H1 (cell line): ENCODE measurements at regions not wholly inside any gene's neighbourhood (a gene's known extent, or its start where the extent isn't known, plus 50 kb on each side); places are given as distances from the start of the nearest gene placed in this dataset.

Source experiments
- CTCF ChIA-PET: fragments of 300-600 bp; sonication (Branson Sonifier 250); formaldehyde crosslinking; loops from one replicate; lab custom pipeline; 2021; ENCODE audit not compliant: partially characterized antibody; lab: Charles Lee
- POLR2A ChIA-PET: fragments of 300-600 bp; sonication (Branson Sonifier 250); formaldehyde crosslinking; loops from one replicate; lab custom pipeline; 2021; ENCODE audit warnings: inconsistent platforms; ENCODE audit not compliant: partially characterized antibody; lab: Charles Lee
- DNase-seq, 2 experiments: peaks; one replicate each; pipeline versions ENCODE4 v3.0.0 to v3.0.0-alpha.2; 2010 to 2022; ENCODE audit warnings: low spot score in 2 of 2, low read depth in 1 of 2, mixed read lengths in 1 of 2
- FAIRE-seq: peaks from 2 replicates; lab custom pipeline; 2011; peaks lifted over from hg19 to GRCh38; lab: Jason Lieb, UNC
- H2AFZ ChIP-seq: 2 replicates; pipeline ENCODE4 v1.8.1; 2012; ENCODE audit warnings: low read length, inconsistent platforms
- H2AK5ac ChIP-seq: 2 replicates; pipeline ENCODE4 v1.6.1; 2013; ENCODE audit warnings: low read depth, low read length
- H2BK120ac ChIP-seq: replicated peaks from 2 replicates; pipeline ENCODE3; 2013; ENCODE audit warnings: low read depth, low read length, inconsistent platforms
- H2BK12ac ChIP-seq: 2 replicates; pipeline ENCODE4 v1.6.1; 2013; ENCODE audit warnings: low read depth, low read length
- H2BK15ac ChIP-seq: 2 replicates; pipeline ENCODE4 v1.6.1; 2013; ENCODE audit warnings: low read length
- H2BK20ac ChIP-seq: 2 replicates; pipeline ENCODE4 v1.6.1; 2013; ENCODE audit warnings: low read length
- H2BK5ac ChIP-seq: 2 replicates; pipeline ENCODE4 v1.6.1; 2013; ENCODE audit warnings: low read depth, low read length
- H3K14ac ChIP-seq: 2 replicates; pipeline ENCODE4 v1.6.1; 2013; ENCODE audit warnings: inconsistent platforms; ENCODE audit not compliant: insufficient read length
- H3K18ac ChIP-seq: 2 replicates; pipeline ENCODE4 v1.6.1; 2013; ENCODE audit warnings: low read length; ENCODE audit errors: extremely low read depth
- H3K23ac ChIP-seq: 2 replicates; pipeline ENCODE4 v1.6.1; 2013; ENCODE audit warnings: inconsistent platforms; ENCODE audit not compliant: insufficient read length
- H3K23me2 ChIP-seq: 2 replicates; pipeline ENCODE4 v1.6.1; 2013; ENCODE audit warnings: low read depth, low read length
- H3K27ac ChIP-seq: 2 replicates; pipeline ENCODE4 v1.6.1; 2011; ENCODE audit warnings: low read depth, low read length, inconsistent platforms
- H3K27me3 ChIP-seq, 4 experiments: replicated peaks in 1 of 4; 1 replicate in 1 of 4; 2 replicates in 3 of 4; pipeline versions ENCODE4 v1.6.1 to v1.8.1; 2011 to 2013; ENCODE audit warnings: low read length in 3 of 4, mild to moderate bottlenecking in 3 of 4, inconsistent platforms in 2 of 4, mixed read lengths in 2 of 4, moderate library complexity in 1 of 4; ENCODE audit not compliant: control insufficient read depth in 3 of 4, insufficient read depth in 3 of 4; ENCODE audit errors: extremely low read depth in 1 of 4
- H3K36me3 ChIP-seq, 4 experiments: 2 replicates each; pipeline versions ENCODE4 v1.6.1 to v1.8.1; 2011 to 2013; ENCODE audit warnings: mild to moderate bottlenecking in 4 of 4, low read length in 3 of 4, moderate library complexity in 2 of 4, control low read depth in 1 of 4, inconsistent platforms in 1 of 4; ENCODE audit not compliant: insufficient read depth in 4 of 4, control insufficient read depth in 2 of 4
- H3K4ac ChIP-seq: replicated peaks from 2 replicates; pipeline ENCODE3; 2013; ENCODE audit warnings: low read length, low read depth, mixed read lengths, inconsistent platforms; ENCODE audit not compliant: insufficient read length
- H3K4me1 ChIP-seq, 4 experiments: replicated peaks in 1 of 4; 1 replicate in 1 of 4; 2 replicates in 3 of 4; pipeline versions ENCODE4 v1.6.1 to v1.8.1; 2011 to 2013; ENCODE audit warnings: low read length in 3 of 4, inconsistent platforms in 2 of 4, mixed read lengths in 1 of 4; ENCODE audit not compliant: insufficient read depth in 4 of 4, control insufficient read depth in 3 of 4
- H3K4me2 ChIP-seq, 2 experiments: 2 replicates each; pipeline versions ENCODE4 v1.6.1 to v1.8.1; 2011 to 2013; ENCODE audit warnings: low read depth in 2 of 2, low read length in 2 of 2, control low read depth in 1 of 2, inconsistent platforms in 1 of 2, mild to moderate bottlenecking in 1 of 2; ENCODE audit not compliant: insufficient read depth in 1 of 2
- H3K4me3 ChIP-seq, 4 experiments: fragments of 200-600, 300-600 bp in 1 of 4; sonication (generic), shearing (Covaris generic), sonication (Bioruptor Twin) in 1 of 4; 2 replicates each; pipeline versions ENCODE4 v1.5.1 to v1.8.1; 2011 to 2016; ENCODE audit warnings: low read length in 4 of 4, low read depth in 3 of 4, control low read depth in 2 of 4, inconsistent platforms in 2 of 4, mild to moderate bottlenecking in 2 of 4, mixed read lengths in 1 of 4, moderate library complexity in 1 of 4; ENCODE audit not compliant: insufficient read depth in 2 of 4; ENCODE audit errors: extremely low read depth in 1 of 4
- H3K56ac ChIP-seq: replicated peaks from 2 replicates; pipeline ENCODE3; 2013; ENCODE audit warnings: low read depth, mild to moderate bottlenecking, mixed read lengths, low read length, inconsistent platforms; ENCODE audit not compliant: insufficient read length
- H3K79me1 ChIP-seq: 2 replicates; pipeline ENCODE4 v1.6.1; 2013; ENCODE audit warnings: low read depth, low read length, control low read depth
- H3K79me2 ChIP-seq, 2 experiments: 2 replicates each; pipeline versions ENCODE4 v1.6.1 to v1.8.1; 2012 to 2013; ENCODE audit warnings: low read length in 2 of 2, mild to moderate bottlenecking in 2 of 2, inconsistent platforms in 1 of 2; ENCODE audit not compliant: insufficient read depth in 2 of 2, control insufficient read depth in 1 of 2
- H3K9ac ChIP-seq, 4 experiments: replicated peaks in 1 of 4; 1 replicate in 1 of 4; 2 replicates in 3 of 4; pipeline versions ENCODE4 v1.6.1 to v1.8.1; 2011 to 2013; ENCODE audit warnings: low read depth in 3 of 4, low read length in 3 of 4, control low read depth in 2 of 4, mild to moderate bottlenecking in 2 of 4, moderate library complexity in 2 of 4, inconsistent platforms in 1 of 4; ENCODE audit errors: extremely low read depth in 1 of 4
- H3K9me3 ChIP-seq, 2 experiments: 2 replicates each; pipeline versions ENCODE4 v1.6.1 to v1.8.1; 2012 to 2013; ENCODE audit warnings: mild to moderate bottlenecking in 2 of 2, moderate library complexity in 2 of 2, control low read depth in 1 of 2, inconsistent platforms in 1 of 2, low read depth in 1 of 2, low read length in 1 of 2, mixed read lengths in 1 of 2; ENCODE audit not compliant: insufficient read depth in 2 of 2
- H4K20me1 ChIP-seq, 2 experiments: replicated peaks in 1 of 2; 2 replicates each; pipeline versions ENCODE3 to v1.8.1; 2011 to 2013; ENCODE audit warnings: inconsistent platforms in 2 of 2, low read length in 2 of 2, mild to moderate bottlenecking in 1 of 2; ENCODE audit not compliant: insufficient read depth in 2 of 2, control insufficient read depth in 1 of 2
- H4K5ac ChIP-seq: 2 replicates; pipeline ENCODE4 v1.6.1; 2013; ENCODE audit warnings: low read length, low read depth, mixed read lengths, inconsistent platforms; ENCODE audit not compliant: insufficient read length
- H4K8ac ChIP-seq: 2 replicates; pipeline ENCODE4 v1.8.0; 2013; ENCODE audit warnings: mild to moderate bottlenecking, moderate library complexity, low read length, inconsistent platforms; ENCODE audit not compliant: insufficient read depth; ENCODE audit errors: extremely low read depth
- H4K91ac ChIP-seq: replicated peaks from 2 replicates; pipeline ENCODE3; 2013; ENCODE audit warnings: low read length, mixed read lengths, inconsistent platforms; ENCODE audit not compliant: insufficient read length
- YY1 ChIP-seq: IDR thresholded peaks from 2 replicates; pipeline ENCODE4 v1.6.1; 2011; ENCODE audit warnings: low read depth, mild to moderate bottlenecking, low read length
- WGBS, 2 experiments: shearing (Covaris generic) in 1 of 2; methylation state at CpG; one replicate each; pipeline versions ENCODE4 v1.1.6 to v1.1.7; 2013 to 2015; ENCODE audit warnings: low lambda C conversion rate in 2 of 2, mixed read lengths in 2 of 2, inconsistent platforms in 1 of 2, low coverage in 1 of 2, missing lambda C conversion rate in 1 of 2; ENCODE audit not compliant: insufficient replicate concordance in 2 of 2, insufficient coverage in 1 of 2, insufficient read length in 1 of 2; ENCODE audit errors: extremely low coverage in 1 of 2, missing lambda C conversion rate in 1 of 2; 5-methylcytosine and 5-hydroxymethylcytosine counted together

GRCh38 chr10:22158426-22158825, 59.4 kb downstream of the EBLN1 start:
- no peak for DNase-seq
- H3K4me1 ChIP-seq = no peaks in the 10 kb centered on the region; a peak in 1 of 7 replicates
- TF ChIP-seq YY1 = no peak
- no peak for FAIRE-seq
- H3K23ac ChIP-seq = no peak overlapping the region
- H4K8ac ChIP-seq = no peak overlapping the region
- no peaks in the 10 kb centered on the region for H3K36me3 ChIP-seq
- ChIA-PET POLR2A (no interaction called here), CTCF (no interaction called here)
- no peak overlapping the region for H3K14ac ChIP-seq
- H3K9me3 ChIP-seq = no peaks in the 10 kb centered on the region
- H2BK20ac ChIP-seq = no peak overlapping the region
- no peak overlapping the region for H4K5ac ChIP-seq
- peak overlapping the region; percentile 58; the same call in 1 of the 2 replicates for H2AFZ ChIP-seq
- no peak overlapping the region for H2BK12ac ChIP-seq
- no peak overlapping the region for H2BK15ac ChIP-seq
- H3K4ac ChIP-seq = no peak overlapping the region
- no peaks in the 10 kb centered on the region for H3K79me2 ChIP-seq
- H3K4me3 ChIP-seq = no peak overlapping the region
- H3K4me2 ChIP-seq = no peak overlapping the region
- no peaks in the 10 kb centered on the region for H3K79me1 ChIP-seq
- H3K23me2 ChIP-seq = no peaks in the 10 kb centered on the region
- H3K27ac ChIP-seq = no peak overlapping the region
- no peak overlapping the region for H2BK120ac ChIP-seq
- no peak overlapping the region for H2BK5ac ChIP-seq
- no peaks in the 10 kb centered on the region for H4K20me1 ChIP-seq
- no peak overlapping the region for H3K56ac ChIP-seq
- no peak overlapping the region for H3K9ac ChIP-seq
- 89% methylated on average over 3 of the region's 3 CpGs; no CpG with 5 or more reads in 1 of the 2 experiments for WGBS, 2 experiments
- no peak overlapping the region for H3K18ac ChIP-seq
- no peak overlapping the region for H2AK5ac ChIP-seq
- no peaks in the 10 kb centered on the region for H3K27me3 ChIP-seq
- no peak overlapping the region for H4K91ac ChIP-seq
